ENCODE measurements at regions not wholly inside any gene's neighbourhood (a gene's known extent, or its start where the extent isn't known, plus 50 kb on each side); places are given as distances from the start of the nearest gene placed in this dataset.
A peak's percentile ranks its signal among the peaks of the same experiment; 100 is the strongest.

GRCh38 chr4:125979950-125980349 is 665.2 kb downstream of the FAT4 start:
- Histone ChIP-seq H3K4me1 (peaks cover 7% of the 10 kb centered on the region; the same call in 1 of the 2 replicates), H3K9me3 (replicated peaks) (no peaks in the 10 kb centered on the region), H3K27me3 (no peaks in the 10 kb centered on the region), H3K36me3 (no peaks in the 10 kb centered on the region), H3K4me3 (no peak overlapping the region), H3K27ac (no peak overlapping the region)
- DNase-seq: no peak

GRCh38 chr4:125983168-125983567 is 668.4 kb downstream of the FAT4 start:
- Histone ChIP-seq H3K9me3 (replicated peaks) (no peaks in the 10 kb centered on the region), H3K4me1 (no peaks in the 10 kb centered on the region), H3K27ac (no peak overlapping the region), H3K27me3 (no peaks in the 10 kb centered on the region), H3K36me3 (no peaks in the 10 kb centered on the region), H3K4me3 (no peak overlapping the region)
- DNase-seq: no peak

DNA sequence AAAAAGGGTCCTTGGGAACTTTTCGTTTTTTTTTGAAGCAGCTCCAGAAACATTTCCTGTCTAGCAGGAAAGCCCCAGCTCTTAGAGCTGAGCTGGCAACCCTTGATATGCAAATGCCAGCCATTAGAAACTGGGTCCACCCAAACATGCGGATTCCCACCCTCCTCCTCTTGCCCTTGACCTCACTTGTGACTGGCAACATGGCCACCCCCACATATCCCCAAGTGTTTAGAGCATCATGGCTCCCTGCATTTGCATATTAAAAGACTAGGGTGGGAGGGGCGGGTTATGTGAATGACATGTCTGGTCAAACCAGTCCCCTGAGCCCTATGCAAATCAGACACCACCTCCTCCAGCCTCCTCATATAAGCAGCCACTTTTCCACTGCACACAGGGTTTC is 671.1 kb downstream of the FAT4 start:
- H3K36me3 ChIP-seq: no peaks in the 10 kb centered on the region
- peak overlapping the region; percentile 30; the same call in 1 of the 2 replicates for H3K27ac ChIP-seq
- peak; percentile 49 to 65 for DNase-seq
- no peaks in the 10 kb centered on the region for H3K9me3 ChIP-seq (replicated peaks)
- no peaks in the 10 kb centered on the region for H3K4me1 ChIP-seq
- peak overlapping the region; percentile 34 for H3K4me3 ChIP-seq
- no peaks in the 10 kb centered on the region for H3K27me3 ChIP-seq

DNA sequence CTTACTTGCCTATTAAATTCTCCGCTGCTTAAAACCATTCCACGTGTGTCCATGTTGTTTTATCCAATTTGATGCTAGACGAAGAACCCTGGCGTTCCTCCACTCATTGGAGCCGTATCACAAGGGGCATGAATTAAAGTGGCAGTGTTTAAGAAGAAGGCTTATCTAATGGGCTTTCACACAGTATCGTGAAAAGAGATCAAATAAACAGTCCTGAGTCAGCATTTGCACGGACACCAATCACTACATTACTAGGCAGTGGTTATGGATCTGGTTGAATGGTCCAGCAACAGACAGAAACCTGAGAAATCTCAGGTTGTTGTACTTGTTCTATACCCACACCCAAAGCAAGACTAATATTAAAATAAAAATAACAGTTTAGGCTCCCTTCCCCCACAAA is 671.6 kb downstream of the FAT4 start:
- Histone ChIP-seq H3K9me3 (replicated peaks) (no peaks in the 10 kb centered on the region), H3K4me3 (peak overlapping the region; percentile 22; the same call in 1 of the 2 replicates)

GRCh38 chr4:125988464-125988863 is 673.7 kb downstream of the FAT4 start:
- Histone ChIP-seq H3K4me3 (no peak overlapping the region), H3K9me3 (replicated peaks) (no peaks in the 10 kb centered on the region), H3K4me1 (no peaks in the 10 kb centered on the region; the same call in 1 of the 2 replicates), H3K27ac (no peak overlapping the region), H3K27me3 (no peaks in the 10 kb centered on the region), H3K36me3 (no peaks in the 10 kb centered on the region)
- DNase-seq: no peak

More for the DNA sequence above, 671.6 kb downstream of the FAT4 start:
- Histone ChIP-seq H3K27me3 (no peaks in the 10 kb centered on the region), H3K4me1 (no peaks in the 10 kb centered on the region), H3K27ac (no peak overlapping the region), H3K36me3 (no peaks in the 10 kb centered on the region)
- DNase-seq: no peak

DNA sequence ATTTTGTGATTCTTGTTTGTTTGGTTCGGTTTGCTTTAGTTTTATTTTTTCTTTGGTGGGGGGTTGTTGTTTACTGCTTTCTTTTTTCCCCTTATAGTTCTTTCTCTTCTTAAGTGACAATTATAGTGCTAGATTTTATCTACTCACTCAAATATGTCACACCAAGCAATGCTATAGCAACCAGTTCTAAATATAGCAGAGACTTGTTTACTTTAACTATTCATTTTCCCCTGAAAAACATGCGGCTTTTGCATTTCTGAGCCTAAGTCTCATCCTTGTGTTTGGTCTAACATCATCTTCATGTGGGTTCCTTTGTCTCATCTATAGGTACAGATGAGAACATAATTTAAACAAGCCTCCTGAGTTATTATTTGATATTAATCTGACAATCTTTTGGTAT is 676.6 kb downstream of the FAT4 start:
- no peaks in the 10 kb centered on the region; the same call in 1 of the 2 replicates for H3K4me1 ChIP-seq
- no peak overlapping the region for H3K27ac ChIP-seq
- DNase-seq: no peak
- no peaks in the 10 kb centered on the region for H3K36me3 ChIP-seq
- no peak overlapping the region for H3K4me3 ChIP-seq
- no peaks in the 10 kb centered on the region for H3K9me3 ChIP-seq (replicated peaks)
- no peaks in the 10 kb centered on the region for H3K27me3 ChIP-seq

DNA sequence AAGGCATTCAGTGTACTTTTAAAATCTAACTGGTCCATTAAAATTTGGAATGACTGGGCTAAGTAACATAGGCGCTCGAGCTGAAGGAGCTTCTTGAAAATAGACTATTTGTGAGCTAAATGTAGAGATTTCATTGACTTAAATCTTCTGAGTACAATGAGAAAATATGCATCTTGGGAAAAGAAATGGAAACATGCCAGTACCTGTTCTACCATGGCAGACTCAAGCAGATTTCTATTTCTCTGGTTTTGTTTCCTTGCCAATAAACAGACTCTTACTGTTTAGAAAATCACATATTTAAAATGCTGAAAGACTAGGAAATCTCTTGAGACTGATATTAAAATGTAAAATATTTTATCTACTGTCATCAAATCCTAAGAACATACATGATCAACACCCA is 678.1 kb downstream of the FAT4 start:
- Histone ChIP-seq H3K27ac (no peak overlapping the region), H3K4me3 (no peak overlapping the region), H3K9me3 (replicated peaks) (no peaks in the 10 kb centered on the region), H3K36me3 (no peaks in the 10 kb centered on the region), H3K4me1 (no peaks in the 10 kb centered on the region; the same call in 1 of the 2 replicates), H3K27me3 (no peaks in the 10 kb centered on the region)
- DNase-seq: no peak

- DNase-seq: peak; percentile 42 to 49
These were observed 679.3 kb downstream of the FAT4 start for GRCh38 chr4:125994024-125994423.

GRCh38 chr4:125994430-125994829 is 679.7 kb downstream of the FAT4 start:
- no peaks in the 10 kb centered on the region; the same call in 1 of the 2 replicates for H3K4me1 ChIP-seq
- H3K27me3 ChIP-seq: no peaks in the 10 kb centered on the region
- DNase-seq: peak in 1 of 2 experiments; percentile 7
- H3K27ac ChIP-seq: peak overlapping the region; percentile 28; the same call in 1 of the 2 replicates
- H3K9me3 ChIP-seq (replicated peaks): no peaks in the 10 kb centered on the region
- no peaks in the 10 kb centered on the region for H3K36me3 ChIP-seq
- H3K4me3 ChIP-seq: no peak overlapping the region; the same call in 1 of the 2 replicates

More at GRCh38 chr4:125994024-125994423, 679.3 kb downstream of the FAT4 start:
- Histone ChIP-seq H3K27me3 (no peaks in the 10 kb centered on the region), H3K9me3 (replicated peaks) (no peaks in the 10 kb centered on the region), H3K4me1 (no peaks in the 10 kb centered on the region; the same call in 1 of the 2 replicates), H3K27ac (peak overlapping the region; percentile 28; the same call in 1 of the 2 replicates), H3K36me3 (no peaks in the 10 kb centered on the region), H3K4me3 (no peak overlapping the region; the same call in 1 of the 2 replicates)

- no peak overlapping the region for H3K4me3 ChIP-seq
- no peaks in the 10 kb centered on the region for H3K36me3 ChIP-seq
- no peaks in the 10 kb centered on the region for H3K4me1 ChIP-seq
- H3K27ac ChIP-seq: no peak overlapping the region
- H3K9me3 ChIP-seq (replicated peaks): no peaks in the 10 kb centered on the region
- H3K27me3 ChIP-seq: no peaks in the 10 kb centered on the region
- DNase-seq: peak; percentile 29 to 47
These were observed 690.2 kb downstream of the FAT4 start for GRCh38 chr4:126004941-126005340.

DNA sequence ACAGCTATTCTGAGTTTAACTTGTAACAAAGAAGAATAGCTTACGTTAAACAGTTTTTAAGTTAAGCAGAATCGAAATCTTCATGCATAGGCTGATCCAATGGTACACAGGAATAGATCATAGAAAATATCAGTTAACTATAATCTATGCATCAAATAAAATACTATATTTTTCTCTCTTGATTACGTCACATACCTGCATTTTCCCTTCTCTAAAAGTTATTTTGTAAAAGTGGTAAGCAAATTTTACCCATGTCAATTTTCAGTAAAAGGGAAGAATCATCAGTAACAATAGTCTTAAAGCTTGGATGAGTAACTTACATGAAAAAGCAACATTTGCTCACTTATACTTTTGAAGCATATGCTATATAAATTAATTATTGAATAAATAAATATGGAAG is 692.4 kb downstream of the FAT4 start:
- no peak overlapping the region for H3K4me3 ChIP-seq
- H3K4me1 ChIP-seq: no peaks in the 10 kb centered on the region
- no peaks in the 10 kb centered on the region for H3K27me3 ChIP-seq
- no peaks in the 10 kb centered on the region for H3K36me3 ChIP-seq
- DNase-seq: no peak
- no peak overlapping the region for H3K27ac ChIP-seq
- 0 out of 2 replicates have a peak, but pooled peaks cover 4% of the 10 kb centered on the region for H3K9me3 ChIP-seq (replicated peaks)

DNA sequence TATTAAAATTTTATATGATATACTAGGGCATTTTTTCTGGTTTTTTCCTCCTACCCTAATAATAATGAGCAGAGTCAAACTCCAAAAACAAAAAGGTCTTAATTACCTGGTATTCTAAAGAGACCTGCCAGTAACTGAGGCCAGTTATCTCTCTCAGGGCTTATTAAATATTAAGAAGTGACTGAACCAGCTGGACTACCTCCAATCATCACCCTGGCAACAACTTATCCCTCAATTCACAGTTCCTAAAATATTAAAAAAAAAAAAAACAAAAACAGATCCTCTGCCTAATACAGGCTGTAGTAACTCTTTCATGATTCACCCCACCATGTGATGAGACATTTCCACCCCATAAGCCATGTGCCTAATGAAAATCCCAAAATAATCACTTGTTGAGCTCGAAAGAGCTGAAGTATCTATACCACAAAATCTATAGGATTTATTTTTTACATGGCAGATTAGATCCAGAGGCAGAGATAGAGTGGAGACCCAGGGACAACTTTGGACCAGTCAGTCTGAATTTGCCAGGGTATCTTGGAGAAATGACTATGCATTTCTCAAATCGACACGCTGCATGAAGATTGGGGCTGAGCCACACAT is 698.0 kb downstream of the FAT4 start:
- DNase-seq: no peak

GRCh38 chr4:126018274-126018673 is 703.5 kb downstream of the FAT4 start:
- Histone ChIP-seq H3K4me1 (no peaks in the 10 kb centered on the region), H3K36me3 (no peaks in the 10 kb centered on the region), H3K4me3 (no peak overlapping the region), H3K27me3 (no peaks in the 10 kb centered on the region), H3K9me3 (replicated peaks) (no peaks in the 10 kb centered on the region), H3K27ac (no peak overlapping the region)
- no peak for DNase-seq

More for the DNA sequence above, 698.0 kb downstream of the FAT4 start:
- 0 out of 2 replicates have a peak, but pooled peaks cover 4% of the 10 kb centered on the region for H3K9me3 ChIP-seq (replicated peaks)
- no peaks in the 10 kb centered on the region for H3K27me3 ChIP-seq
- H3K36me3 ChIP-seq: no peaks in the 10 kb centered on the region
- no peak overlapping the region for H3K4me3 ChIP-seq
- no peak overlapping the region for H3K27ac ChIP-seq
- H3K4me1 ChIP-seq: no peaks in the 10 kb centered on the region

DNA sequence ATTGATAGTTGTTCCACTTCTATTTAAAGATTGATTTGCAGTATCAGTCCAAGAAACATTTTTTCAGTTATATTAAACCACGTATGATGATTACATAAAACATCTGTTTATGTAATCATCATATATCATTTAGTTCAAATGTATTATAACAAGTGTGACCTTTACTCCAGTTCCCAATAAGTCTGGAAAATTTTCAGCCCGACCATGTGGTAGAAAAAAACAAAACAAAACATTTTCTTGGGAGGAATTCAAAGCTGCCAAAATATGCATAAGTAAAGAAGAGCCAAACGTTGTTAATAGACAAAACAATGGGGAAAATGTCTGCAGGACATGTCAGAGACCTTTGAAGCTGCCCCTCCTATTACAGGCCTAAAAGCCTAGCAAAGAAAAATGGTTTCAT is 709.1 kb downstream of the FAT4 start:
- no peaks in the 10 kb centered on the region for H3K27me3 ChIP-seq
- H3K36me3 ChIP-seq: no peaks in the 10 kb centered on the region
- no peak for DNase-seq
- no peak overlapping the region for H3K27ac ChIP-seq
- H3K9me3 ChIP-seq (replicated peaks): no peaks in the 10 kb centered on the region
- H3K4me1 ChIP-seq: peaks cover 12% of the 10 kb centered on the region
- no peak overlapping the region for H3K4me3 ChIP-seq

GRCh38 chr4:126027601-126028000 is 712.8 kb downstream of the FAT4 start:
- Histone ChIP-seq H3K4me1 (peaks cover 12% of the 10 kb centered on the region), H3K27ac (no peak overlapping the region), H3K36me3 (no peaks in the 10 kb centered on the region), H3K9me3 (replicated peaks) (no peaks in the 10 kb centered on the region), H3K27me3 (no peaks in the 10 kb centered on the region), H3K4me3 (no peak overlapping the region)
- DNase-seq: no peak

GRCh38 chr4:126028876-126029275 is 714.1 kb downstream of the FAT4 start:
- peak; percentile 47 to 85 for DNase-seq
- H3K9me3 ChIP-seq (replicated peaks): no peaks in the 10 kb centered on the region
- no peaks in the 10 kb centered on the region for H3K27me3 ChIP-seq
- peaks cover 12% of the 10 kb centered on the region for H3K4me1 ChIP-seq
- H3K36me3 ChIP-seq: no peaks in the 10 kb centered on the region
- no peak overlapping the region for H3K4me3 ChIP-seq
- peak overlapping the region; percentile 36 for H3K27ac ChIP-seq

Data from SJCRH30 (cell line).